ENCODE measurements at regions not wholly inside any gene's neighbourhood (a gene's known extent, or its start where the extent isn't known, plus 50 kb on each side); places are given as distances from the start of the nearest gene placed in this dataset.
"Not testable (repeated sequence)": the region's sequence is repeated elsewhere in the genome, so short reads cannot be mapped to it uniquely, and the experiment has no call there.

DNA sequence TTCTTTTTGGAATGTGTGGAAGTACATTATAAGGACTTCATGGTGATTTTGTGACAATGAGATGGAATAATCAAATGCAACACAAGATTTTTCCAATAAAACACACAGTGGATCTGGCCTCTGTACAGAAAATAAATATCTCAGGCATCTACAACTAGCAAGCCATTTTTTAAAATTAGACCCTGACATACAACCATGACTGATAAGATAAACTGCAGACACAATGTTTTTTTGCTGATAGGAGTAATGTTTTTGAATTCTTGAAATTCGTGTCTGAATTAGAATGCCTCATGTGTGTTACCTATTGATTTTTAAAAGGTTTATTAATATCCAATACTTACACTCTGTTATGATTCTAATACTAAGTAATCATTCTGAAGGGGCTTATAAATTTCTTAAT lies 328.1 kb downstream of the HGF start:
- Histone ChIP-seq H3K36me3 (ENCODE audit: insufficient read depth, low read length) (no peaks in the 10 kb centered on the region), H3K79me2 (ENCODE audit: insufficient read depth, low read length) (no peaks in the 10 kb centered on the region), H3K4me1 (ENCODE audit: insufficient read depth, low read length) (no peaks in the 10 kb centered on the region), H3K27ac (ENCODE audit: low read depth, low read length) (no peak overlapping the region), H3K4me3 (ENCODE audit: insufficient read depth, low read length) (no peak overlapping the region), H4K20me1 (ENCODE audit: insufficient read depth, low read length) (no peaks in the 10 kb centered on the region), H3K9me3 (ENCODE audit: low read depth, low read length) (no peaks in the 10 kb centered on the region), H3K27me3 (ENCODE audit: insufficient read depth, low read length) (no peaks in the 10 kb centered on the region), H2AFZ (ENCODE audit: low read length) (no peak overlapping the region), H3K4me2 (ENCODE audit: insufficient read depth, low read length) (no peak overlapping the region)
- TF ChIP-seq, protein P1, sequence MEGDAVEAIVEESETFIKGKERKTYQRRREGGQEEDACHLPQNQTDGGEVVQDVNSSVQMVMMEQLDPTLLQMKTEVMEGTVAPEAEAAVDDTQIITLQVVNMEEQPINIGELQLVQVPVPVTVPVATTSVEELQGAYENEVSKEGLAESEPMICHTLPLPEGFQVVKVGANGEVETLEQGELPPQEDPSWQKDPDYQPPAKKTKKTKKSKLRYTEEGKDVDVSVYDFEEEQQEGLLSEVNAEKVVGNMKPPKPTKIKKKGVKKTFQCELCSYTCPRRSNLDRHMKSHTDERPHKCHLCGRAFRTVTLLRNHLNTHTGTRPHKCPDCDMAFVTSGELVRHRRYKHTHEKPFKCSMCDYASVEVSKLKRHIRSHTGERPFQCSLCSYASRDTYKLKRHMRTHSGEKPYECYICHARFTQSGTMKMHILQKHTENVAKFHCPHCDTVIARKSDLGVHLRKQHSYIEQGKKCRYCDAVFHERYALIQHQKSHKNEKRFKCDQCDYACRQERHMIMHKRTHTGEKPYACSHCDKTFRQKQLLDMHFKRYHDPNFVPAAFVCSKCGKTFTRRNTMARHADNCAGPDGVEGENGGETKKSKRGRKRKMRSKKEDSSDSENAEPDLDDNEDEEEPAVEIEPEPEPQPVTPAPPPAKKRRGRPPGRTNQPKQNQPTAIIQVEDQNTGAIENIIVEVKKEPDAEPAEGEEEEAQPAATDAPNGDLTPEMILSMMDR (IDR thresholded peaks at IDR 0.05; ENCODE audit: extremely low read depth, low read depth, low read length): no peak
- no peak for DNase-seq (ENCODE audit: insufficient read length, low spot score, missing footprints)

DNA sequence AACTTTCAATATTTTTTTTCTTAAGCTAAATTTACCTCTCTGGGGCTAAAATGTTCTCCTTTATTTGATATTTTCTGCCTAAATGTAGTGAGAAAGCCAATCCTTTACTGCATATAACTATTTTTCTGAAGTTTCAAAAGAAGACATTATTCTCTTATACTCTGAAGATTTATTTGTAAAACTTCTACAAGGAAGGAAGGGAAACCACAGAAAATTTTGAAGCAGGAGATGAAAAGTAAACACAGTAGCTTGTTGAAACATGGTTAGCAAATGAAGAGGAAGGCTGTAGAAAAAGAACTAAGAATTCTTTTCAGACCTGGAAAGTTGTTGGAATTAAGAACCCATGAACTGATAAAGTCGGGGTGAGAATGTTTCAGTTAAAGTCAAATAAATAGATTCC lies 330.3 kb downstream of the HGF start:
- no peak overlapping the region for H3K4me2 ChIP-seq (ENCODE audit: insufficient read depth, low read length)
- H3K79me2 ChIP-seq (ENCODE audit: insufficient read depth, low read length): no peaks in the 10 kb centered on the region
- DNase-seq (ENCODE audit: insufficient read length, low spot score, missing footprints): no peak
- no peaks in the 10 kb centered on the region for H3K4me1 ChIP-seq (ENCODE audit: insufficient read depth, low read length)
- H4K20me1 ChIP-seq (ENCODE audit: insufficient read depth, low read length): no peaks in the 10 kb centered on the region
- H2AFZ ChIP-seq (ENCODE audit: low read length): peak overlapping the region; percentile 67
- H3K27ac ChIP-seq (ENCODE audit: low read depth, low read length): no peak overlapping the region
- no peaks in the 10 kb centered on the region for H3K36me3 ChIP-seq (ENCODE audit: insufficient read depth, low read length)
- TF ChIP-seq, protein P1 (IDR thresholded peaks at IDR 0.05; ENCODE audit: extremely low read depth, low read depth, low read length): no peak
- no peaks in the 10 kb centered on the region for H3K27me3 ChIP-seq (ENCODE audit: insufficient read depth, low read length)
- H3K9me3 ChIP-seq (ENCODE audit: low read depth, low read length): no peaks in the 10 kb centered on the region
- no peak overlapping the region for H3K4me3 ChIP-seq (ENCODE audit: insufficient read depth, low read length)

GRCh38 chr7:81437160-81437559 lies 332.7 kb downstream of the HGF start:
- not testable (repeated sequence) for DNase-seq (ENCODE audit: insufficient read length, low spot score, missing footprints); H3K9me3 ChIP-seq (ENCODE audit: low read depth, low read length); H2AFZ ChIP-seq (ENCODE audit: low read length); H3K79me2 ChIP-seq (ENCODE audit: insufficient read depth, low read length); H3K27me3 ChIP-seq (ENCODE audit: insufficient read depth, low read length); H3K36me3 ChIP-seq (ENCODE audit: insufficient read depth, low read length); H3K4me2 ChIP-seq (ENCODE audit: insufficient read depth, low read length); H4K20me1 ChIP-seq (ENCODE audit: insufficient read depth, low read length); H3K27ac ChIP-seq (ENCODE audit: low read depth, low read length); H3K4me1 ChIP-seq (ENCODE audit: insufficient read depth, low read length); H3K4me3 ChIP-seq (ENCODE audit: insufficient read depth, low read length)

GRCh38 chr7:81433692-81434331 lies 336.0 kb downstream of the HGF start:
- no peaks in the 10 kb centered on the region for H4K20me1 ChIP-seq (ENCODE audit: insufficient read depth, low read length)
- H3K79me2 ChIP-seq (ENCODE audit: insufficient read depth, low read length): no peaks in the 10 kb centered on the region
- no peaks in the 10 kb centered on the region for H3K4me1 ChIP-seq (ENCODE audit: insufficient read depth, low read length)
- no peaks in the 10 kb centered on the region for H3K27me3 ChIP-seq (ENCODE audit: insufficient read depth, low read length)
- no peak overlapping the region for H3K4me2 ChIP-seq (ENCODE audit: insufficient read depth, low read length)
- no peak for DNase-seq (ENCODE audit: insufficient read length, low spot score, missing footprints)
- no peak overlapping the region for H3K4me3 ChIP-seq (ENCODE audit: insufficient read depth, low read length)
- H3K27ac ChIP-seq (ENCODE audit: low read depth, low read length): no peak overlapping the region
- TF ChIP-seq, protein P1 (IDR thresholded peaks at IDR 0.05; ENCODE audit: extremely low read depth, low read depth, low read length): no peak
- no peaks in the 10 kb centered on the region for H3K9me3 ChIP-seq (ENCODE audit: low read depth, low read length)
- no peak overlapping the region for H2AFZ ChIP-seq (ENCODE audit: low read length)
- no peaks in the 10 kb centered on the region for H3K36me3 ChIP-seq (ENCODE audit: insufficient read depth, low read length)
